HAP-1 (cell line): ENCODE measurements at regions not wholly inside any gene's neighbourhood (a gene's known extent, or its start where the extent isn't known, plus 50 kb on each side); places are given as distances from the start of the nearest gene placed in this dataset.
A peak's percentile ranks its signal among the peaks of the same experiment; 100 is the strongest.
"Not testable (repeated sequence)": the region's sequence is repeated elsewhere in the genome, so short reads cannot be mapped to it uniquely, and the experiment has no call there.

ENCODE experiments used
- DNase-seq, 2 experiments: peaks; one replicate each; pipeline ENCODE4 v3.0.0-alpha.2; 2016 to 2020; ENCODE audit warnings: low spot score in 2 of 2
- H3K27me3 ChIP-seq: fragments of 250-450 bp; sonication (Bioruptor Pico); 2 replicates; pipeline ENCODE4 v1.5.1; 2020; ENCODE audit warnings: low read depth, mild to moderate bottlenecking, moderate library complexity
- H3K36me3 ChIP-seq: fragments of 250-450 bp; sonication (Bioruptor Pico); replicated peaks from 2 replicates; pipeline ENCODE4 v1.5.1; 2020; ENCODE audit warnings: mild to moderate bottlenecking
- H3K4me1 ChIP-seq: fragments of 250-450 bp; sonication (Bioruptor Pico); 2 replicates; pipeline ENCODE4 v1.5.1; 2020; ENCODE audit warnings: mild to moderate bottlenecking
- H3K4me3 ChIP-seq: fragments of 250-450 bp; sonication (Bioruptor Pico); 2 replicates; pipeline ENCODE4 v1.5.1; 2020; ENCODE audit warnings: mild to moderate bottlenecking, moderate library complexity
- H3K9me3 ChIP-seq: fragments of 250-450 bp; sonication (Bioruptor Pico); 2 replicates; pipeline ENCODE4 v1.5.1; 2020; ENCODE audit warnings: mild to moderate bottlenecking, moderate library complexity
- in situ Hi-C: fragments of 300-500 bp; cut with MboI; formaldehyde crosslinking; loops from 3 replicates; pipeline ENCODE4 v1.14.3; 2020; ENCODE audit warnings: low sequenced_read_pairs, inconsistent platforms, mixed read lengths

GRCh38 chr6:120947111-120947510, 387.2 kb downstream of the TBC1D32 start:
- in situ Hi-C loops: no loop called here
- Histone ChIP-seq H3K4me1 (no peaks in the 10 kb centered on the region), H3K36me3 (no peaks in the 10 kb centered on the region), H3K9me3 (no peaks in the 10 kb centered on the region), H3K27me3 (no peaks in the 10 kb centered on the region), H3K4me3 (no peak overlapping the region)
- DNase-seq: no peak

GRCh38 chr6:120945905-120946594, 388.2 kb downstream of the TBC1D32 start:
- no peak overlapping the region for H3K4me3 ChIP-seq
- no peaks in the 10 kb centered on the region for H3K27me3 ChIP-seq
- no peaks in the 10 kb centered on the region for H3K9me3 ChIP-seq
- DNase-seq: no peak
- H3K36me3 ChIP-seq: no peaks in the 10 kb centered on the region
- H3K4me1 ChIP-seq: no peaks in the 10 kb centered on the region
- in situ Hi-C loops: no loop called here

- peaks cover 2% of the 10 kb centered on the region; the same call in 1 of the 2 replicates for H3K4me1 ChIP-seq
- H3K4me3 ChIP-seq: no peak overlapping the region
- in situ Hi-C loops: no loop called here
- no peaks in the 10 kb centered on the region for H3K36me3 ChIP-seq
- no peak for DNase-seq
- no peaks in the 10 kb centered on the region for H3K27me3 ChIP-seq
- H3K9me3 ChIP-seq: no peaks in the 10 kb centered on the region
Measured at GRCh38 chr6:120938876-120939472, 395.3 kb downstream of the TBC1D32 start.

GRCh38 chr6:120938164-120938875, 396.0 kb downstream of the TBC1D32 start:
- Histone ChIP-seq H3K36me3 (no peaks in the 10 kb centered on the region), H3K4me1 (peaks cover 2% of the 10 kb centered on the region; the same call in 1 of the 2 replicates), H3K9me3 (no peaks in the 10 kb centered on the region), H3K4me3 (no peak overlapping the region), H3K27me3 (no peaks in the 10 kb centered on the region)
- no peak for DNase-seq
- in situ Hi-C loops: no loop called here

- Histone ChIP-seq H3K9me3 (no peaks in the 10 kb centered on the region), H3K27me3 (no peaks in the 10 kb centered on the region), H3K4me1 (peaks cover 2% of the 10 kb centered on the region; the same call in 1 of the 2 replicates), H3K36me3 (no peaks in the 10 kb centered on the region), H3K4me3 (no peak overlapping the region)
- no peak for DNase-seq
- in situ Hi-C loops: no loop called here
Measured at GRCh38 chr6:120935908-120936307, 398.4 kb downstream of the TBC1D32 start.

- Histone ChIP-seq H3K4me3 (no peak overlapping the region), H3K9me3 (no peaks in the 10 kb centered on the region), H3K36me3 (no peaks in the 10 kb centered on the region), H3K27me3 (no peaks in the 10 kb centered on the region), H3K4me1 (peaks cover 2% of the 10 kb centered on the region; the same call in 1 of the 2 replicates)
- peak; percentile 7 to 61 for DNase-seq
- in situ Hi-C loops: no loop called here
Measured at GRCh38 chr6:120935016-120935415, 399.3 kb downstream of the TBC1D32 start.

GRCh38 chr6:120931520-120932180, 402.6 kb downstream of the TBC1D32 start:
- H3K4me3 ChIP-seq, in situ Hi-C loops, H3K27me3 ChIP-seq, DNase-seq, H3K36me3 ChIP-seq, H3K9me3 ChIP-seq, H3K4me1 ChIP-seq: not testable (repeated sequence)

GRCh38 chr6:120930500-120930899, 403.8 kb downstream of the TBC1D32 start:
- H3K9me3 ChIP-seq, DNase-seq, H3K4me3 ChIP-seq, H3K27me3 ChIP-seq, H3K4me1 ChIP-seq, H3K36me3 ChIP-seq, in situ Hi-C loops: not testable (repeated sequence)

GRCh38 chr6:120924214-120924613, 410.1 kb downstream of the TBC1D32 start:
- in situ Hi-C loops: no loop called here
- H3K4me3 ChIP-seq: no peak overlapping the region
- H3K4me1 ChIP-seq: no peaks in the 10 kb centered on the region
- H3K27me3 ChIP-seq: no peaks in the 10 kb centered on the region
- no peaks in the 10 kb centered on the region for H3K36me3 ChIP-seq
- DNase-seq: no peak
- no peaks in the 10 kb centered on the region for H3K9me3 ChIP-seq

- H3K4me3 ChIP-seq: no peak overlapping the region
- DNase-seq: no peak
- in situ Hi-C loops: no loop called here
Measured at GRCh38 chr6:120918137-120918536, 416.1 kb downstream of the TBC1D32 start.

GRCh38 chr6:120916844-120917243, 417.4 kb downstream of the TBC1D32 start:
- no peaks in the 10 kb centered on the region; the same call in 1 of the 2 replicates for H3K27me3 ChIP-seq
- no peak for DNase-seq
- no peaks in the 10 kb centered on the region for H3K9me3 ChIP-seq
- in situ Hi-C loops: no loop called here
- no peak overlapping the region for H3K4me3 ChIP-seq
- no peaks in the 10 kb centered on the region for H3K36me3 ChIP-seq
- no peaks in the 10 kb centered on the region for H3K4me1 ChIP-seq

More at GRCh38 chr6:120918137-120918536, 416.1 kb downstream of the TBC1D32 start:
- H3K27me3 ChIP-seq: no peaks in the 10 kb centered on the region; the same call in 1 of the 2 replicates
- no peaks in the 10 kb centered on the region for H3K36me3 ChIP-seq
- no peaks in the 10 kb centered on the region for H3K4me1 ChIP-seq
- H3K9me3 ChIP-seq: no peaks in the 10 kb centered on the region

GRCh38 chr6:120913486-120913885, 420.8 kb downstream of the TBC1D32 start:
- DNase-seq: no peak
- Histone ChIP-seq H3K27me3 (no peaks in the 10 kb centered on the region; the same call in 1 of the 2 replicates), H3K36me3 (no peaks in the 10 kb centered on the region), H3K9me3 (no peaks in the 10 kb centered on the region), H3K4me1 (no peaks in the 10 kb centered on the region; the same call in 1 of the 2 replicates), H3K4me3 (no peak overlapping the region)
- in situ Hi-C loops: no loop called here

GRCh38 chr6:120908767-120909166, 425.5 kb downstream of the TBC1D32 start:
- DNase-seq: no peak
- Histone ChIP-seq H3K9me3 (no peaks in the 10 kb centered on the region), H3K36me3 (no peaks in the 10 kb centered on the region), H3K4me1 (no peaks in the 10 kb centered on the region; the same call in 1 of the 2 replicates), H3K27me3 (no peaks in the 10 kb centered on the region; the same call in 1 of the 2 replicates), H3K4me3 (no peak overlapping the region)
- in situ Hi-C loops: no loop called here
